ENCODE measurements at regions not wholly inside any gene's neighbourhood (a gene's known extent, or its start where the extent isn't known, plus 50 kb on each side); places are given as distances from the start of the nearest gene placed in this dataset.
A peak's percentile ranks its signal among the peaks of the same experiment; 100 is the strongest.

GRCh38 chr1:60287536-60287935 is 214.0 kb upstream of the C1orf87 start:
- Histone ChIP-seq H3K4me3 (ENCODE audit: low read depth, low read length) (no peak overlapping the region), H3K36me3 (ENCODE audit: control insufficient read depth, insufficient read depth, low read length) (no peaks in the 10 kb centered on the region), H3K27me3 (ENCODE audit: control insufficient read depth, insufficient read depth, low read length) (no peaks in the 10 kb centered on the region)
- no peak for DNase-seq (ENCODE audit: low read depth)
- ChIA-PET POLR2A (no interaction called here), CTCF (no interaction called here)
- TF ChIP-seq CTCF (IDR thresholded peaks at IDR 0.05; ENCODE audit: insufficient read depth, low read depth, low read length), result no peak

GRCh38 chr1:60283690-60284089 is 210.1 kb upstream of the C1orf87 start:
- Histone ChIP-seq H3K4me3 (ENCODE audit: low read depth, low read length) (no peak overlapping the region), H3K36me3 (ENCODE audit: control insufficient read depth, insufficient read depth, low read length) (no peaks in the 10 kb centered on the region), H3K27me3 (ENCODE audit: control insufficient read depth, insufficient read depth, low read length) (no peaks in the 10 kb centered on the region)
- ChIA-PET POLR2A (no interaction called here), CTCF (no interaction called here)
- TF ChIP-seq CTCF (IDR thresholded peaks at IDR 0.05; ENCODE audit: insufficient read depth, low read depth, low read length), result no peak
- no peak for DNase-seq (ENCODE audit: low read depth)

GRCh38 chr1:60281360-60281932 is 207.9 kb upstream of the C1orf87 start:
- Histone ChIP-seq H3K4me3 (ENCODE audit: low read depth, low read length) (no peak overlapping the region), H3K27me3 (ENCODE audit: control insufficient read depth, insufficient read depth, low read length) (no peaks in the 10 kb centered on the region), H3K36me3 (ENCODE audit: control insufficient read depth, insufficient read depth, low read length) (no peaks in the 10 kb centered on the region)
- ChIA-PET POLR2A (no interaction called here), CTCF (interaction anchor here (0.7 to 2.9 kb wide), 15 partner anchors 9 to 483 kb away, joined by 3 to 20 read pairs (median 3); no protein-coding TSS in a partner anchor)
- TF ChIP-seq CTCF (IDR thresholded peaks at IDR 0.05; ENCODE audit: insufficient read depth, low read depth, low read length), result peak; percentile 75
- no peak for DNase-seq (ENCODE audit: low read depth)

GRCh38 chr1:60280819-60281218 is 207.2 kb upstream of the C1orf87 start:
- Histone ChIP-seq H3K36me3 (ENCODE audit: control insufficient read depth, insufficient read depth, low read length) (no peaks in the 10 kb centered on the region), H3K27me3 (ENCODE audit: control insufficient read depth, insufficient read depth, low read length) (no peaks in the 10 kb centered on the region), H3K4me3 (ENCODE audit: low read depth, low read length) (no peak overlapping the region)
- no peak for DNase-seq (ENCODE audit: low read depth)
- ChIA-PET POLR2A (no interaction called here), CTCF (interaction anchor here (0.8 to 2.9 kb wide), 11 partner anchors 9 to 484 kb away, joined by 3 to 20 read pairs (median 6); no protein-coding TSS in a partner anchor)
- no peak for TF ChIP-seq CTCF (IDR thresholded peaks at IDR 0.05; ENCODE audit: insufficient read depth, low read depth, low read length)

- Histone ChIP-seq H3K36me3 (ENCODE audit: control insufficient read depth, insufficient read depth, low read length) (no peaks in the 10 kb centered on the region), H3K4me3 (ENCODE audit: low read depth, low read length) (no peak overlapping the region), H3K27me3 (ENCODE audit: control insufficient read depth, insufficient read depth, low read length) (no peaks in the 10 kb centered on the region)
- TF ChIP-seq CTCF (IDR thresholded peaks at IDR 0.05; ENCODE audit: insufficient read depth, low read depth, low read length), result no peak
- DNase-seq (ENCODE audit: low read depth), result no peak
- ChIA-PET POLR2A (no interaction called here), CTCF (interaction anchor here (0.7 to 2.9 kb wide), 6 partner anchors 9 to 485 kb away, joined by 3 to 20 read pairs (median 6); no protein-coding TSS in a partner anchor)
Measured at GRCh38 chr1:60280256-60280655, 206.7 kb upstream of the C1orf87 start.
